ENCODE measurements at regions not wholly inside any gene's neighbourhood (a gene's known extent, or its start where the extent isn't known, plus 50 kb on each side); places are given as distances from the start of the nearest gene placed in this dataset.
"Not testable (repeated sequence)": the region's sequence is repeated elsewhere in the genome, so short reads cannot be mapped to it uniquely, and the experiment has no call there.

DNA sequence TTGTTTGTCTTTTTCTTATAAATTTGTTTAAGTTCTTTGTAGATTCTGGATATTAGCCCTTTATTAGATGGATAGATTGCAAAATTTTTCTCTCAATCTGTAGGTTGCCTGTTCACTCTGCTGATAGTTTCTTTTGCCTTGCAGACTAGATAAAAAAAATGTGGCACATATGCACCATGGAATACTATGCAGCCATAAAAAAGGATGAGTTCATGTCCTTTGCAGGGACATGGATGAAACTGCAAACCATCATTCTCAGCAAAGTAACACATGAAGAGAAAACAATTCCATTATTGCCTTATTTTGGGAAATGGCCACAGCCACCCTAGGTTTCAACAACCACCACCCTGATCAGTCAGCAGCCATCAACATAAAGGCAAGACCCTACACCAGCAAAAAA is 166.7 kb downstream of the CENPF start:
- TF ChIP-seq, protein P1, sequence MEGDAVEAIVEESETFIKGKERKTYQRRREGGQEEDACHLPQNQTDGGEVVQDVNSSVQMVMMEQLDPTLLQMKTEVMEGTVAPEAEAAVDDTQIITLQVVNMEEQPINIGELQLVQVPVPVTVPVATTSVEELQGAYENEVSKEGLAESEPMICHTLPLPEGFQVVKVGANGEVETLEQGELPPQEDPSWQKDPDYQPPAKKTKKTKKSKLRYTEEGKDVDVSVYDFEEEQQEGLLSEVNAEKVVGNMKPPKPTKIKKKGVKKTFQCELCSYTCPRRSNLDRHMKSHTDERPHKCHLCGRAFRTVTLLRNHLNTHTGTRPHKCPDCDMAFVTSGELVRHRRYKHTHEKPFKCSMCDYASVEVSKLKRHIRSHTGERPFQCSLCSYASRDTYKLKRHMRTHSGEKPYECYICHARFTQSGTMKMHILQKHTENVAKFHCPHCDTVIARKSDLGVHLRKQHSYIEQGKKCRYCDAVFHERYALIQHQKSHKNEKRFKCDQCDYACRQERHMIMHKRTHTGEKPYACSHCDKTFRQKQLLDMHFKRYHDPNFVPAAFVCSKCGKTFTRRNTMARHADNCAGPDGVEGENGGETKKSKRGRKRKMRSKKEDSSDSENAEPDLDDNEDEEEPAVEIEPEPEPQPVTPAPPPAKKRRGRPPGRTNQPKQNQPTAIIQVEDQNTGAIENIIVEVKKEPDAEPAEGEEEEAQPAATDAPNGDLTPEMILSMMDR (IDR thresholded peaks at IDR 0.05; ENCODE audit: low read depth, low read length), result not testable (repeated sequence)
- not testable (repeated sequence) for TF ChIP-seq POLR2A (IDR thresholded peaks at IDR 0.05; ENCODE audit: extremely low read depth, insufficient read length); MYC (IDR thresholded peaks at IDR 0.05; ENCODE audit: low read depth, low read length)
- TF ChIP-seq, protein P2, sequence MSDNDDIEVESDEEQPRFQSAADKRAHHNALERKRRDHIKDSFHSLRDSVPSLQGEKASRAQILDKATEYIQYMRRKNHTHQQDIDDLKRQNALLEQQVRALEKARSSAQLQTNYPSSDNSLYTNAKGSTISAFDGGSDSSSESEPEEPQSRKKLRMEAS (IDR thresholded peaks at IDR 0.05; ENCODE audit: low read depth, low read length), result not testable (repeated sequence)
